ENCODE measurements at regions not wholly inside any gene's neighbourhood (a gene's known extent, or its start where the extent isn't known, plus 50 kb on each side); places are given as distances from the start of the nearest gene placed in this dataset.

GRCh38 chr15:69809421-69809820, 288.3 kb downstream of the TLE3 start:
- H3K36me3 ChIP-seq (ENCODE audit: insufficient read depth) = no peaks in the 10 kb centered on the region
- DNase-seq (ENCODE audit: extremely low spot score) = no peak
- 85% methylated on average over 2 of the region's 2 CpGs for WGBS
- H3K4me3 ChIP-seq (ENCODE audit: low read depth, low read length) = no peak overlapping the region
- no peak overlapping the region for H3K27ac ChIP-seq (ENCODE audit: low read depth)
- H3K4me1 ChIP-seq (ENCODE audit: insufficient read depth) = no peaks in the 10 kb centered on the region

- Histone ChIP-seq H3K27ac (ENCODE audit: low read depth) (no peak overlapping the region), H3K36me3 (ENCODE audit: insufficient read depth) (no peaks in the 10 kb centered on the region), H3K4me1 (ENCODE audit: insufficient read depth) (no peaks in the 10 kb centered on the region), H3K4me3 (ENCODE audit: low read depth, low read length) (no peak overlapping the region)
- 61% methylated on average over 14 of the region's 14 CpGs for WGBS
- no peak for DNase-seq (ENCODE audit: extremely low spot score)
Observed at GRCh38 chr15:69810431-69811354, 287.0 kb downstream of the TLE3 start.

DNA sequence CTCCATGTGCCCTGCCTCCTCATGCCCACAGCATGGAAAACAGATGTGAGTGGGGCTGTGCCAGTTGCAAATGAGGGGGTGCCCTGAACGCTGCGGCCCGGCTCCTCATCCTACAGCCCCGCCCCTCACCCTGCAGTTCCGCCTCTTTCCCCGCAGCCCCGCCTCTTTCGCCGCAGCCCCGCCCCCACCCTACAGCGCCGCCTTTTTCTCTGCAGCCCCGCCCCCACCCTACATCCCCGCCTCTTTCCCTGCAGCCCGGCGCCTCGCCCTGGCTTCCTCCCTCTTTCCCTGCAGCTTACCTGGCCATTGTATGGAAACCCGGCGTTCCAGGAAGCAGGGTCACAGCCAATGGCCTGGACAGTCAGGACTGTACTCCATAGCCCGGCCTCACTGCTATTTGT, 284.9 kb downstream of the TLE3 start:
- Histone ChIP-seq H3K36me3 (ENCODE audit: insufficient read depth) (no peaks in the 10 kb centered on the region), H3K4me1 (ENCODE audit: insufficient read depth) (no peaks in the 10 kb centered on the region), H3K27ac (ENCODE audit: low read depth) (no peak overlapping the region), H3K4me3 (ENCODE audit: low read depth, low read length) (no peak overlapping the region)
- 43% methylated on average over 20 of the region's 20 CpGs for WGBS
- DNase-seq (ENCODE audit: extremely low spot score) = no peak

DNA sequence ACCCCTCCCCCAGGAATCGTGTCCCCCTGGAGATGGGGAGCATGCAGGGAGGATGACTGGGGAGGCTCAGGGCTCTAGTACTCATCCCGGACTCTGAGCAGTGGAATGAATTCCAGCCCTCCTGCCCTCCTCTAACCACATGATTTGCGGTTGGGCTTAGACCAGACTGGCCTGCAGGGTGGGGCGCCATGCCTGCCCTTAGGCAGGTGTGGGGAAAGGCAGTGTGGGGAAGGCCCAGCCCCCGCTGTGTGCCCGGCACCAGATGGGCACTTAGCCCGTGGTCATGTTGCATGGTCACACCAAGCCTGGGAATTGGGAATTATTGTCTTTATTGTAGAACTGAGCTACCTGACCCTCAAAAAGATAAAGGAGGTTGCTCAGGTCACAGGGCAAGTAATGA, 283.8 kb downstream of the TLE3 start:
- 78% methylated on average over 7 of the region's 7 CpGs for WGBS
- H3K4me1 ChIP-seq (ENCODE audit: insufficient read depth) = no peaks in the 10 kb centered on the region
- DNase-seq (ENCODE audit: extremely low spot score) = no peak
- no peak overlapping the region for H3K4me3 ChIP-seq (ENCODE audit: low read depth, low read length)
- no peak overlapping the region for H3K27ac ChIP-seq (ENCODE audit: low read depth)
- H3K36me3 ChIP-seq (ENCODE audit: insufficient read depth) = no peaks in the 10 kb centered on the region

DNA sequence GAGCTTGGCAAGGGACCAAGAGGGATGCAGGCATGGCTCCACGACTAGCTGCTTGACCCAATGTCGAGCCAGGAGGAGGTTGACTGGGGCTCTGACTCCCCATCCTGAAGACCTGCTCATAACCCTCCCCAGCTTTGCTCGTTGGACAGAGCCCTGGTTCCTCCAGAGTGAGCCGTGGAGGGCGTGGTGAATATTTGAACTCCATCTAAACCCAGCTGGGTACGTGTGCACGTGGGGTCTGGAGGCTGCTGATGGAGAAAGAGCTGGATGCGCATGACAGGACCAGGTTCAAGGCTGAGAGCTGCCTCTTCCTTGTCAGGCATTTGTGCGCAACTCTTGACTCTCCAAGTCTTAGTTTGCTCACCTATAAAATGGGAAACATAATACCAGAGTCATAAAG, 282.8 kb downstream of the TLE3 start:
- no peak for DNase-seq (ENCODE audit: extremely low spot score)
- Histone ChIP-seq H3K27ac (ENCODE audit: low read depth) (no peak overlapping the region), H3K4me1 (ENCODE audit: insufficient read depth) (no peaks in the 10 kb centered on the region), H3K36me3 (ENCODE audit: insufficient read depth) (no peaks in the 10 kb centered on the region), H3K4me3 (ENCODE audit: low read depth, low read length) (no peak overlapping the region)
- WGBS = 80% methylated on average over 9 of the region's 9 CpGs

GRCh38 chr15:69815793-69816192, 281.9 kb downstream of the TLE3 start:
- H3K4me3 ChIP-seq (ENCODE audit: low read depth, low read length) = no peak overlapping the region
- no peaks in the 10 kb centered on the region for H3K36me3 ChIP-seq (ENCODE audit: insufficient read depth)
- H3K4me1 ChIP-seq (ENCODE audit: insufficient read depth) = no peaks in the 10 kb centered on the region
- H3K27ac ChIP-seq (ENCODE audit: low read depth) = no peak overlapping the region
- DNase-seq (ENCODE audit: extremely low spot score) = no peak
- WGBS = 91% methylated on average over 2 of the region's 2 CpGs

DNA sequence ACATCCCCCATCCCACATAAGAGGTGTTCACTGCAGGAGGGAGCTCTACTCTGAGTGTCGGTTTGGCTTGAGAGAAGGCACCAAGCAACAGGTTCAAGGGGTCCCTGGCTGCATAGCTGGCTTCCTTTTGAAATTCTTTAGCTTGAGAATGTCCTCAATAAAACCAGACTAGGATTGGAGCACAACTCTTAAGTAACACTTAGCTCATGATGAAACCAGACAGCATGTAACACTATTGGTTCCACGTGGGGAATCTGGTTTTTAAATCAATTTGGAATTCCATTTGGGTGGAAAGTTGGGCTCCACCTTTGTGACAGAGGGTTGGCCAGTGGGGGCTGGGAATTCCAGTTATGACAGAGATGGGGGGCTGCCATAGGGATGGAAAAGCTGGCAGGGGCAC, 281.2 kb downstream of the TLE3 start:
- no peak for DNase-seq (ENCODE audit: extremely low spot score)
- 78% methylated on average over 2 of the region's 2 CpGs for WGBS
- Histone ChIP-seq H3K36me3 (ENCODE audit: insufficient read depth) (no peaks in the 10 kb centered on the region), H3K27ac (ENCODE audit: low read depth) (no peak overlapping the region), H3K4me1 (ENCODE audit: insufficient read depth) (no peaks in the 10 kb centered on the region), H3K4me3 (ENCODE audit: low read depth, low read length) (no peak overlapping the region)

DNA sequence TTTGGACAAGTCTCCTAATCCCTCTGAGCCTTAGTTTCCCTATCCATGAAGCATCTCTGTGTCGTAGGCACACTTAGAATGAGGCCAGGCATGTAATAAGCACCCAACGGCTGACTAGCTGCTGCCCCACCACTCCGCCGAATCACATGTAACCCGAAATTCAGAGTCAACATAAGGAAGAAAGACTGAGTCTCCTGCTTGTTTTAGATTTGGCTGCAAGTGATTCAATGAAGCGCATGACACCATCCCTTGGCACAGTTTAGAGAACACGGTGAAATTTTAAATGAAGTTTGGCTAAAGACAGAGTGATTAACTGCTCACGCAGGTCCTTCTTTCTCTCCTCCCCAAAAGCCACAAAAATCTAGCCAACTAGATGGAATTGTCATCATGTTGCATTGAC, 279.2 kb downstream of the TLE3 start:
- DNase-seq (ENCODE audit: extremely low spot score) = no peak
- WGBS = 89% methylated on average over 8 of the region's 8 CpGs
- no peak overlapping the region for H3K4me3 ChIP-seq (ENCODE audit: low read depth, low read length)
- H3K27ac ChIP-seq (ENCODE audit: low read depth) = no peak overlapping the region
- H3K36me3 ChIP-seq (ENCODE audit: insufficient read depth) = no peaks in the 10 kb centered on the region
- no peaks in the 10 kb centered on the region for H3K4me1 ChIP-seq (ENCODE audit: insufficient read depth)

DNA sequence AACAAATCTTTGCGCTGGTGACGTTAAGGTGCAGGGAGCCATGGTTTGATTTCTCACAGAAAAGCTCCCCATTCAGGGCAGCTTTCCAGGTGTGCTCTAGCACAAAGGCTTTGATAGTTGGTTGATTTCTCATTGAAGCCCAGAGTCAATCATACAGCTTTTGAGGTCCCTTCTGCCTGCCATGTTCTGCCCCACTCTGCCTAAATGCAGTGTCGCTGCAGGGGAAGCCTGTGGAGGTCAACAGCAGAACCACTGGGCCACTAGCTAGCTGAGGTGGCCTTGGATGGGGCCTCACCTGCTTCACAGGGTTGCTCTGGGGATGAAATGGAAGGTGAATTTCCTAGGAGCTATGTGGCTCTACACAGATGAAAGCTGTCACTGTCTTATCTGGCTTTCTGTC, 278.3 kb downstream of the TLE3 start:
- no peaks in the 10 kb centered on the region for H3K4me1 ChIP-seq (ENCODE audit: insufficient read depth)
- no peaks in the 10 kb centered on the region for H3K36me3 ChIP-seq (ENCODE audit: insufficient read depth)
- 87% methylated on average over 3 of the region's 3 CpGs for WGBS
- no peak for DNase-seq (ENCODE audit: extremely low spot score)
- no peak overlapping the region for H3K27ac ChIP-seq (ENCODE audit: low read depth)
- H3K4me3 ChIP-seq (ENCODE audit: low read depth, low read length) = no peak overlapping the region

DNA sequence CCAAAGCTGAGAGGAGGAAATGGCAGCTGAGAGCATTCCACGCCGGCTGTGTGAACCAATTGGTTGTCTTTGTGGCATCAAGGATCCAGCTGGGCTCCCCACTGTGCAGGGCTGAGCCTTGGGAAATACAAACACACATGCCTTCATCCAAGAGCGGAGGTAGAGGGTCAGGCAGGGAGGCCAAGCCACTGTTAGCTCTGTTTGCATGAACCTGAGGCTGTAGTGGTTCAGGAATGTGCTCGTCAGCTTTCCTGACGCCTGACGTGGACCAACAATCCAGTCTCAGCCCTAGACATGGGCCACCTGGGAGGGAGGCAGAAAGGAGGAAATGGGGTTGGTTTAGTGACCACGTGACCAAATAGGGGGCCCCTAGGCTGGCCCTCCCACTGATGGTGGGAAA, 276.9 kb downstream of the TLE3 start:
- Histone ChIP-seq H3K36me3 (ENCODE audit: insufficient read depth) (no peaks in the 10 kb centered on the region), H3K4me1 (ENCODE audit: insufficient read depth) (no peaks in the 10 kb centered on the region), H3K27ac (ENCODE audit: low read depth) (no peak overlapping the region), H3K4me3 (ENCODE audit: low read depth, low read length) (no peak overlapping the region)
- WGBS = 54% methylated on average over 7 of the region's 7 CpGs
- DNase-seq (ENCODE audit: extremely low spot score) = no peak

GRCh38 chr15:69823223-69823907, 274.4 kb downstream of the TLE3 start:
- H3K27ac ChIP-seq (ENCODE audit: low read depth) = no peak overlapping the region
- H3K36me3 ChIP-seq (ENCODE audit: insufficient read depth) = no peaks in the 10 kb centered on the region
- 58% methylated on average over 8 of the region's 8 CpGs for WGBS
- no peaks in the 10 kb centered on the region for H3K4me1 ChIP-seq (ENCODE audit: insufficient read depth)
- H3K4me3 ChIP-seq (ENCODE audit: low read depth, low read length) = no peak overlapping the region
- no peak for DNase-seq (ENCODE audit: extremely low spot score)

DNA sequence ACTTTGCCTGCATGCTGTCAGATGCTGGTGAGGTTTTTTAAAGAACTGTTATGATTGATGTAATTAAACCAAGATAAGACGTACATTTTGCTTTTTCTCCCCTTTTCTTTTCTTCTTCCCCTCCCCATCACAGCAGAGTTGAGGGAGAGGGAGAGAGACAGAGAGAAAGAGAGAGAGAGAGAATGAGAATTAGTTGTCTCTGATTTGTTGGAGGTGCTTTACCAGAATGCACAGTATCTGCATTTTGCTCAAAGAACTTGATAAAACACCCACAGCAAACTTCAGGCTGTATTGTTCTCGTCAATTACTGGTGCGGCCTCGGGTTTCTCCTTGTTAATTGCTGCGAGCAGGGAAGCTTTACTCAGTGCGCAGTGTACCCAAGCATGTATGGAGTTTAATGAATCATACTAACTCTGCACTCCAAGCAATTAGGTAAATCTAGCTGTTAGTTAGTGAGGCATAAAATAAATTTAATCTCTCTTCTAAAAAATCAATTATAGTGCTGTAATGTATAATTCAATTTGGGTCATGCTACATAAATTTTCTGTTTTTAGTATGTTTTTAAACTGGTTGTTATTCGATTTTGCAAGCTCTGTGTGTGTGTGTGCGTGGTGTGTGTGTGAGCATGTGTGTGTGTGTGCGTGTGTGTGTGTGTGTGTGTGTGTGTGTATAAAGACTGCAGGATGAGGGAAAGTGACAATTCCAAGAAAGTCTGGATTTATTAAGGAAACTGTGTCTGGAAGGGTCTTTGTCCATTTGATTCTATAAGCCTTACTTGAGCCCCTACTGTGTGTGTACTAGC, 273.4 kb downstream of the TLE3 start:
- no peak overlapping the region for H3K4me3 ChIP-seq (ENCODE audit: low read depth, low read length)
- DNase-seq (ENCODE audit: extremely low spot score) = no peak
- no peaks in the 10 kb centered on the region for H3K4me1 ChIP-seq (ENCODE audit: insufficient read depth)
- H3K27ac ChIP-seq (ENCODE audit: low read depth) = no peak overlapping the region
- no peaks in the 10 kb centered on the region for H3K36me3 ChIP-seq (ENCODE audit: insufficient read depth)
- WGBS = 75% methylated on average over 9 of the region's 9 CpGs

DNA sequence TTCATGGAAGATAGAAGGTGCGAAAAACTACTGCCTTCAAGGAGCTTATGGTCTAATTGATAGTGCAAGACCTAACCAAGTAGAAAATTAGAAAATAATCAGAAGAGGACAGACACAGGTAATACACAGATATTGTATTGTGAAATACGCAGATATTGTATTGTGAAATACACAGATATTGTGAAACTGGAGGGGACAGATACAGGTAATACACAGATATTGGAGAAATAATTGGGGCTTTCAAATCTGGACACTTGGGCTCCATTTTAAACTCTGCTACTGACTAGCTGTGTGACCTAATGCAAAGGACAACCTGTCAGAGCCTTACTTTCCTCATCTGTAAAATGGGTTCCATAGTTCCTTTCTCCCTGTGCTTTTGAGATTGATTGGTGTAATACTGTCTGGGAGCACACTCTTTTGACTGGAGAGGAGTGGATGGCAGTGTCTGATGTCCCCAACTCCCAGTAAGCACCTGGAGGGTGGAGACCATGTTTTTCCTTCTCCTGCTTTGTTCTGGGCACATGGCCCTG, 272.8 kb downstream of the TLE3 start:
- Histone ChIP-seq H3K4me3 (ENCODE audit: low read depth, low read length) (no peak overlapping the region), H3K4me1 (ENCODE audit: insufficient read depth) (no peaks in the 10 kb centered on the region), H3K27ac (ENCODE audit: low read depth) (no peak overlapping the region), H3K36me3 (ENCODE audit: insufficient read depth) (no peaks in the 10 kb centered on the region)
- 98% methylated on average over 2 of the region's 2 CpGs for WGBS
- DNase-seq (ENCODE audit: extremely low spot score) = no peak

Data from urinary bladder (tissue), 3 donors.